Omental fat pad (tissue), 3 donors: ENCODE measurements at regions not wholly inside any gene's neighbourhood (a gene's known extent, or its start where the extent isn't known, plus 50 kb on each side); places are given as distances from the start of the nearest gene placed in this dataset.

ENCODE experiments used
- ATAC-seq: fragments of 150-250 bp; one replicate; pipeline ENCODE4 v1.9.1; 2016; ENCODE audit warnings: mild to moderate bottlenecking, moderate library complexity; ENCODE audit not compliant: low FRiP score
- DNase-seq: peaks from one replicate; pipeline ENCODE4 v3.0.0-alpha.2; 2019; ENCODE audit warnings: low spot score
- TF ChIP-seq, protein P1 (sequence below), 3 donors: fragments of 450-650 bp; IDR thresholded peaks; one replicate each; pipeline ENCODE4 v1.5.1; 2016 to 2017; ENCODE audit warnings: antibody characterized with exemption in 3 of 3, mild to moderate bottlenecking in 3 of 3, moderate library complexity in 2 of 3

DNA sequence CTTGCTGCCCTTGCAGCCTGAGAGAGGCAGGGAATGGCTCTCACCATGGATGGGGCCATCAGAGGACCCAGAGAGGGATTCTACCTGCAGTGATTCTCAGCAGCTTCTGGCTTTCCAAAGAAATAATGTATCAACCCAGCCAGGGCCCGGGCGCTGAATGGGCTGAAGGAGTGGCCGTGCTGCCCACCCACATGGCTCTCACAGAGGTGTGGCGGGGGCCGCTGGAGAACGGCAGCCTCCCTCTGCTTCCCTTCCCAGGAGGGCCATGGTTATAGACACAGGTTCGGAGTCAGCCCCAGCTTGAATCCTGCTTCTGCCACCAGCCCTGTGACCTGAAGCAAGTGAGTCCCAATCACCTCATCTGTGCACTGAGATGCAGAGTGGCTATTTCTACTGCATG, 82.7 kb downstream of the THAP12 start:
- DNase-seq (no peak), ATAC-seq (no peak)
- TF ChIP-seq, protein P1, sequence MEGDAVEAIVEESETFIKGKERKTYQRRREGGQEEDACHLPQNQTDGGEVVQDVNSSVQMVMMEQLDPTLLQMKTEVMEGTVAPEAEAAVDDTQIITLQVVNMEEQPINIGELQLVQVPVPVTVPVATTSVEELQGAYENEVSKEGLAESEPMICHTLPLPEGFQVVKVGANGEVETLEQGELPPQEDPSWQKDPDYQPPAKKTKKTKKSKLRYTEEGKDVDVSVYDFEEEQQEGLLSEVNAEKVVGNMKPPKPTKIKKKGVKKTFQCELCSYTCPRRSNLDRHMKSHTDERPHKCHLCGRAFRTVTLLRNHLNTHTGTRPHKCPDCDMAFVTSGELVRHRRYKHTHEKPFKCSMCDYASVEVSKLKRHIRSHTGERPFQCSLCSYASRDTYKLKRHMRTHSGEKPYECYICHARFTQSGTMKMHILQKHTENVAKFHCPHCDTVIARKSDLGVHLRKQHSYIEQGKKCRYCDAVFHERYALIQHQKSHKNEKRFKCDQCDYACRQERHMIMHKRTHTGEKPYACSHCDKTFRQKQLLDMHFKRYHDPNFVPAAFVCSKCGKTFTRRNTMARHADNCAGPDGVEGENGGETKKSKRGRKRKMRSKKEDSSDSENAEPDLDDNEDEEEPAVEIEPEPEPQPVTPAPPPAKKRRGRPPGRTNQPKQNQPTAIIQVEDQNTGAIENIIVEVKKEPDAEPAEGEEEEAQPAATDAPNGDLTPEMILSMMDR (IDR thresholded peaks at IDR 0.05) = no peak

DNA sequence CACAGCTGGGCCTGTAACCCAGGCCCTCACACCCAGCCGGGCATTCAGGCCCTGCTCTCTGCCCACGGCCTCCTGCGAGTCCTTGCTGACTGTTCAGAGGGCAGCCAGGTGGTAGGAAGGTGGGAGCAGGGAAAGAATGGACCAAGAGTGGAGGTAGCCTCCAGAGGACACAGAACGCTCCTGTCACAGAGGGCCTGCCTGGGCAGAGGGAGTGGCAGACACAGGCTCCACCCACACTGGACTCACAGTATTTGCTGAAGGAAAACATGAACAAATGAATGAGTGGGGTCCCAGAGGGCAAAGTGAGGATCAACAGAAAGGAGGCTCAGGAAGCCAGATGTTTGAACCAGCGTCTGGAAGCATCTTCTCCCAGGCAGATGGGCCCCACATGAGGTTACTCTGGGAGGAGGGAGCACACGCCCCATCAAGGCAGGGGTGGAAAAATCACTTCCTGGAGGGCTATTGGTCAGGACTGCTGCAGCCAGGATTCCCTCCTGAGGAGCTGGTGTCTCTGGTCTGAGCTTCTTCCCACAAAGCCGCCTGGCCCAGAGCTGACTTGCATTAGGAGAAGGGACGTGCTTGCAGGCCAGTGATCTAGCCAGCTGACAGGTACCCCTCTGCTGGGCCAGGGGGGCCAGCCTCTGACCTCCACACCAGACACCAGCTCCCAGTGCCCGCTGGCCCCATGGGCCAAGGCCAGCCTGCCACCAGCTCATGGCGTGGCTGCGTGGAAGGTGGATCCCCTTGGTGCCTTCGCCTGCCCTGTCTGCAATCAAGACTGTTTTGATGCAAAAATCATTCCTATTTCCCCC, 84.0 kb downstream of the THAP12 start:
- DNase-seq (no peak), ATAC-seq (no peak)
- TF ChIP-seq, protein P1 (IDR thresholded peaks at IDR 0.05) = no peak

DNA sequence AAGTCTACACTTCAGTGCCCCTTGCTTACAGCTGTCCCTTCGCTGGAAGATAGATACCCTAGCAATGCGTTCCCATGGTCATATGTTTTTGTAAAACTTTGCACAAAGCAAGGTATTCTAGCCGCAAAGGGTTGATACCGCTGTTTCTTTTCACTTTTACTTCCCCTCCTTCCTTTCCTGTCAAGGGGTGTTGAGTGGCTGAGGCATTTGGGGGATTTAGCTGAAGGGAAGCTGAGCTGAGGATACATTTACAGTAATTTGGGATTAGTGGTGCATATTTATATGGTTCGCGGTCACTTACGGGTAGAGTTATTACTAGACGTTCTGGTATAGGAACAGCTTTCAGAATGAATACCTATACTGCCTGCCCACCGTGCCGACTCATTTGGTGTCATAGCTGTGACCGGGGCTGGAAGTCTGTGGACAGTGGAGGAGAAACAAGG, 86.9 kb upstream of the WNT11 start:
- DNase-seq = no peak
- no peak for ATAC-seq
- TF ChIP-seq, protein P1 (IDR thresholded peaks at IDR 0.05) = no peak

DNA sequence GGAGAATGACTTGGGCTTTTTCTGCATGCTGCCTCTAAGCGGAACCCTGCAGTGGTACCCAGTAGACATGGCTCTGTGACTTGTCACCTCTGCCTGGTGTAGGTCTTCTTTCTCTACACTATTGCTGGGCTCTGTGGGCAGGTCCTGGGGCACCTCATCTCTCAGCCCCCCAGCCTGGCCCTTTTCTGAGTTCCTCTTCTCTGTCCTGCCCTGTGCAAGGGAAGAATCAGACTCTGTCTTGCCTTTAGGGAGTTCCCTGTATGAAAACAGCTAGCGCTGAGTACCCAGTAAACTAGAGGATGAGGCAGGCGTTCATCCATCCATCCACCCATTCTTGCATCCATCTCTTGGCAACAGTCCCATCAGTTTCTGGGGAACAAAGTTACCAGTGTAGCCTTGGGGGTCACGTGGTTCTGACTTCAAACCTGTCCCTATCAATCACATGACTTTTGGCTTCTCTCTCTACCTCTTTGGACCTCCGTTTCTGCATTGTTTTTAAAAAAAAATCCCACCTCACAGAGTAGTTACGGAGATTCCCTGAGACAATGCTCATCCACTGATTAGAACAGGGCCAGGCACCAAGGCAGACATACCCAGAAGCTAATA, 86.4 kb upstream of the WNT11 start:
- DNase-seq (no peak), ATAC-seq (no peak)
- TF ChIP-seq, protein P1 (IDR thresholded peaks at IDR 0.05) = no peak

DNA sequence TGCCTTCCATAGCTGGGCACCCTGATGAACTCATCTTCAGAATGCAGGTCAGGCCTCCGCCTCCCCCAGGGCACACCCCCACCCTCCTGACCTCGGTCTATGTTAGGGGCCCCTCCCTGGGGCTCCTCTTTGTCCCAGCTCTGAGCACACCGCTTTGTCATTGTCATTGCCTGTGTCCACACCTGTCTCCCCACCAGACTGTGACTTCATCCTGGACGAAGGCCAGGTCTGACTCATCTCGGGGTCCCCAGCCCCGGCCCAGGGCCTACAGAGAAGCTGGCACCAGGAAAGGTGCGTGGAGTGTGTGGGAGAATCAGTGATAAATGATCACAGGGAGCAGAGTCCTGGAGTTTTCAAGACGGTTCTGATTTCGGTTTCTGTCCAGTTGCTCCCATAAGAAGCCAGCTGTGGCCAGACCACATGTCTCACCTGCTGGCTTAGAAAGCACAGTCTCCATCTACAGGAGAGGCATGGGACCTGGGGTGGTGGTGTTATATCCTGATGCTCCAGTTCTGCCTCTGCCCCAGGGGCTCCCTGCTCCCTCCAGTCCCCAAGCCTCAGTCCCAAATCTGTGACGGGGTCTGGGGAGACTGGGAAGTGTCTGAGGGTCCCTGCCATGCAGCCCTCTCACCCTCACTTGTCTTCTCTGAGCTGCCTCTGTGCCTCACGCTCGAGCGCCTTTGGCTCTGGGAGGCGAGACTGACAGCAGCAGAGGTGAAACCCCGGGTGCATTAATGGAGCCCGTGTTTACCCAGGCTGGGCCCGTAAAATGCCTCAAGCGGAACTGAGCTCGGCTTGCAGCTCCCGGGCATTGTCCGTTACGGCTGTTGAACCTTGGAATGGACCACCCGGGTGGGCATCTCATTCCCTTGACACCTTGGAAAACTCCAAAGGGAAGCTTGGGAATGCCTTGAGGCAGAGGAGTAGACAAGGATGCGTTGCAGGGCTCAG, 85.5 kb upstream of the WNT11 start:
- TF ChIP-seq, protein P1 (IDR thresholded peaks at IDR 0.05) = no peak
- no peak for DNase-seq
- no peak for ATAC-seq

DNA sequence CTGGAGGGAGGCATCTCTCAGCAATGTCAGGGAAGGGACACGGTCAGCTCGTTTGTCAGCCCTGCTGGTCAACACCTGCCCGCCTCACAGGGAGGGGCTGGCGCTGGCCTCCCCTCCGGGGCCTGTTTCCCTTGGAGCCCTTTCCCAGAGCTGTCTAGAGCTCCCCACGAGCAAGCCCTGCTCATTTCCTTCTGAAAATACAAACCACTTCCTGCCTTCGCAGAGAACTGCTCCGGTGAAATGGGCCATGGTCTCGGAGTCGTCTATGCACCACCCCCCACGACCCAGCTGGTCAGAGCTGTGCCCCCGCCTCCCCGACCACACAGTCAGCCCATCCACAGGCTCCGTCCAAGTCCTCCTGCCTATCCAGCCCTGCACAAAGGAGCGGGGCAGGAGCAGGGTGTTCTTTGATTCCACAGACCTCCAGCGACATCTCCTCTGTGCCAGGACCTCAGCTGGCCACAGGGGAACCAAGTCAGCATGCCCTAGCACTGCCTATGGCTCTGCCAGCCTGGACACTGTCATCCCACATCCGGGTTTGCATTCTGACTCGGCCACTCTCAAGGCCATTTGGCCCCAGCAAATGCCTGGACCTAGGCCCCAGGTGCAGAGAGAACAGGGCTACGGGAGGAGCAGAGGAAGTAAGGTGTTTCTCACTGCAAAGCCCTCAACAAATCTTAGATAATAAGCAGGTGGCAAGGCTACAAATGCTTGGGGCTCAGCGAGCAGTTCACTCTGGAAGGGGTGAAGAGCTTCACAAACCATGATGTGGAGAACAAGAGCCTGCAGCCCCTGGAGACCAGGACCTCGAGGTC, 82.1 kb upstream of the WNT11 start:
- TF ChIP-seq, protein P1 (IDR thresholded peaks at IDR 0.05) = no peak
- ATAC-seq (no peak), DNase-seq (no peak)
